Left ventricle myocardium inferior (tissue), 1 donor: ENCODE measurements at regions not wholly inside any gene's neighbourhood (a gene's known extent, or its start where the extent isn't known, plus 50 kb on each side); places are given as distances from the start of the nearest gene placed in this dataset.

ENCODE experiments used
- DNase-seq: peaks from one replicate; pipeline ENCODE4 v3.0.0-alpha.2; 2020
- H3K27ac ChIP-seq: fragments of 200-600 bp; replicated peaks from 2 replicates; pipeline ENCODE4 v1.8.0; 2021
- H3K27me3 ChIP-seq: fragments of 200-600 bp; 2 replicates; pipeline ENCODE4 v1.8.0; 2021; ENCODE audit warnings: low read depth
- H3K36me3 ChIP-seq: fragments of 200-600 bp; 2 replicates; pipeline ENCODE4 v1.8.0; 2021
- H3K4me1 ChIP-seq: fragments of 200-600 bp; 2 replicates; pipeline ENCODE4 v1.8.0; 2021
- H3K4me3 ChIP-seq: fragments of 200-600 bp; 2 replicates; pipeline ENCODE4 v1.8.0; 2021; ENCODE audit warnings: mild to moderate bottlenecking, moderate library complexity
- H3K9me3 ChIP-seq: fragments of 200-600 bp; replicated peaks from 2 replicates; pipeline ENCODE4 v1.8.0; 2021
- intact Hi-C: fragments of 100-400 bp; cut with micrococcal nuclease; formaldehyde crosslinking; loops from one replicate; pipeline ENCODE4 v1.11.0; 2022
- TF ChIP-seq, protein P1 (sequence below): fragments of 200-600 bp; IDR thresholded peaks from 2 replicates; pipeline ENCODE4 v1.8.0; 2021; ENCODE audit warnings: antibody characterized with exemption, mild to moderate bottlenecking, borderline replicate concordance
- donor health status: DM: no; HTN: yes; CAD: no; lungs with severe emphysema.

- H3K36me3 ChIP-seq = no peaks in the 10 kb centered on the region
- TF ChIP-seq, protein P1, sequence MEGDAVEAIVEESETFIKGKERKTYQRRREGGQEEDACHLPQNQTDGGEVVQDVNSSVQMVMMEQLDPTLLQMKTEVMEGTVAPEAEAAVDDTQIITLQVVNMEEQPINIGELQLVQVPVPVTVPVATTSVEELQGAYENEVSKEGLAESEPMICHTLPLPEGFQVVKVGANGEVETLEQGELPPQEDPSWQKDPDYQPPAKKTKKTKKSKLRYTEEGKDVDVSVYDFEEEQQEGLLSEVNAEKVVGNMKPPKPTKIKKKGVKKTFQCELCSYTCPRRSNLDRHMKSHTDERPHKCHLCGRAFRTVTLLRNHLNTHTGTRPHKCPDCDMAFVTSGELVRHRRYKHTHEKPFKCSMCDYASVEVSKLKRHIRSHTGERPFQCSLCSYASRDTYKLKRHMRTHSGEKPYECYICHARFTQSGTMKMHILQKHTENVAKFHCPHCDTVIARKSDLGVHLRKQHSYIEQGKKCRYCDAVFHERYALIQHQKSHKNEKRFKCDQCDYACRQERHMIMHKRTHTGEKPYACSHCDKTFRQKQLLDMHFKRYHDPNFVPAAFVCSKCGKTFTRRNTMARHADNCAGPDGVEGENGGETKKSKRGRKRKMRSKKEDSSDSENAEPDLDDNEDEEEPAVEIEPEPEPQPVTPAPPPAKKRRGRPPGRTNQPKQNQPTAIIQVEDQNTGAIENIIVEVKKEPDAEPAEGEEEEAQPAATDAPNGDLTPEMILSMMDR = no peak
- H3K4me3 ChIP-seq = no peak overlapping the region
- no peak for DNase-seq
- H3K9me3 ChIP-seq = no peaks in the 10 kb centered on the region
- H3K27ac ChIP-seq = no peak overlapping the region
- no peaks in the 10 kb centered on the region for H3K4me1 ChIP-seq
- intact Hi-C loops = no loop called here
- no peaks in the 10 kb centered on the region for H3K27me3 ChIP-seq
Observed at GRCh38 chr4:135338181-135338580, 1136.6 kb upstream of the PABPC4L start.

DNA sequence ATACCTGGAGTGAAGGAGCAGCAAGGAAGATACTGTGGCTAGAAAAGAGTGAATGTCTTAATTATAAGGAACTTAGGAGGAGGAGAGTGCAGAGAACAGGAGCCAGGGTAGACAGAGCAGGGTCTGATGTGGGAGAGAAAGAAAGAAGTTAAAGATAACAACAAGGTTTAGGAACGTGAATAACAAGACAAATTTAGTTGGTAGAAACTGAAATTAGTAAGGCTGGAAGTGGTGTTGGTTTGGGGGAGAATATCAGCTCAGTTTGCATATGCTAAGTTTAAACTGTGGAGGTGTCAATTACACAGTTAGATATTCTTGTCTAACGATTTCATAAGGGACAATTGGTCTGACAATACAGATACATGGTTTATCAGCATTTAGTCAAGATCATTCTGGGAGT lies 1123.7 kb upstream of the PABPC4L start:
- TF ChIP-seq, protein P1 = no peak
- no peaks in the 10 kb centered on the region for H3K27me3 ChIP-seq
- intact Hi-C loops = no loop called here

GRCh38 chr4:135319685-135320084 lies 1118.1 kb upstream of the PABPC4L start:
- TF ChIP-seq, protein P1 = no peak
- Histone ChIP-seq H3K27me3 (no peaks in the 10 kb centered on the region), H3K27ac (no peak overlapping the region), H3K4me1 (no peaks in the 10 kb centered on the region), H3K4me3 (no peak overlapping the region), H3K9me3 (peaks cover 59% of the 10 kb centered on the region), H3K36me3 (no peaks in the 10 kb centered on the region)
- DNase-seq = no peak
- intact Hi-C loops = no loop called here

More for the DNA sequence above, 1123.7 kb upstream of the PABPC4L start:
- peaks cover 27% of the 10 kb centered on the region for H3K9me3 ChIP-seq
- H3K4me1 ChIP-seq = no peaks in the 10 kb centered on the region
- no peak overlapping the region for H3K4me3 ChIP-seq
- H3K27ac ChIP-seq = no peak overlapping the region
- DNase-seq = no peak
- H3K36me3 ChIP-seq = no peaks in the 10 kb centered on the region

GRCh38 chr4:135316266-135316779 lies 1114.7 kb upstream of the PABPC4L start:
- Histone ChIP-seq H3K9me3 (peaks cover 34% of the 10 kb centered on the region), H3K27ac (no peak overlapping the region), H3K4me3 (no peak overlapping the region), H3K36me3 (no peaks in the 10 kb centered on the region), H3K4me1 (no peaks in the 10 kb centered on the region), H3K27me3 (no peaks in the 10 kb centered on the region)
- TF ChIP-seq, protein P1 = no peak
- intact Hi-C loops = no loop called here
- no peak for DNase-seq

DNA sequence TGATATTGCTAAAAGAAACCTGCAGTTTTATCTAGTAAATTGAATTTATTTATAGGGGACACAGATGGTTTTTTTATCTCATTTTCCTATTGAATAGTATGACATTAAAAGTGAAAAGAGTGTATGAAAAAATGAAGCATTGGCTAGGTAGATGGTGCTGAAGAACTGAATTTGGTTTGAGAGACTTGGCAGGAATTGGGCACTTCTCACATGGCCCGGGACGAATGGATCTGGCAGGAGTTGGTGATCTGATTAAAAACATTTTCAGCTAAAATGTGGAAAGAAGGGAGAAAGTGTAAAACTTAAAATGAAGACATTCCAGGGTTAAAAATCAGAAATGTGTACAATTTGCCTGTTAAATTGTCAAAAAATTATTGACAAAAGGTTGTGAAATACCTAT lies 1088.5 kb upstream of the PABPC4L start:
- H3K9me3 ChIP-seq = no peaks in the 10 kb centered on the region
- TF ChIP-seq, protein P1 = no peak
- no peak overlapping the region for H3K4me3 ChIP-seq
- intact Hi-C loops = no loop called here
- no peaks in the 10 kb centered on the region for H3K36me3 ChIP-seq
- H3K27ac ChIP-seq = no peak overlapping the region
- DNase-seq = no peak
- no peaks in the 10 kb centered on the region for H3K4me1 ChIP-seq
- no peaks in the 10 kb centered on the region for H3K27me3 ChIP-seq
